SK-N-MC (cell line): ENCODE measurements at regions not wholly inside any gene's neighbourhood (a gene's known extent, or its start where the extent isn't known, plus 50 kb on each side); places are given as distances from the start of the nearest gene placed in this dataset.

Experiments
- EZH2 ChIP-seq: fragments of 200-600 bp; sonication (generic); IDR thresholded peaks from one replicate; pipeline ENCODE4 v1.6.1; 2017; ENCODE audit warnings: antibody characterized with exemption
- POLR2AphosphoS5 ChIP-seq: IDR thresholded peaks from 2 replicates; pipeline ENCODE4 v1.6.1; 2012; ENCODE audit warnings: mild to moderate bottlenecking, low read depth, low read length, borderline replicate concordance

GRCh38 chr2:65944213-65944612, 490.7 kb upstream of the MEIS1 start:
- TF ChIP-seq EZH2: no peak
- TF ChIP-seq POLR2AphosphoS5: no peak
